Colonic mucosa (tissue), 4 donors: ENCODE measurements at regions not wholly inside any gene's neighbourhood (a gene's known extent, or its start where the extent isn't known, plus 50 kb on each side); places are given as distances from the start of the nearest gene placed in this dataset.

Experiments
- DNase-seq: peaks from one replicate; pipeline ENCODE4 v3.0.0-alpha.2; 2020
- H3K27ac ChIP-seq: fragments of 200-600 bp; one replicate; pipeline ENCODE4 v1.8.0; 2021
- H3K27me3 ChIP-seq: fragments of 200-600 bp; one replicate; pipeline ENCODE4 v1.8.0; 2021
- H3K36me3 ChIP-seq: fragments of 200-600 bp; one replicate; pipeline ENCODE4 v1.8.0; 2021
- H3K4me1 ChIP-seq: fragments of 200-600 bp; one replicate; pipeline ENCODE4 v1.8.0; 2021; ENCODE audit warnings: mild to moderate bottlenecking
- H3K4me3 ChIP-seq: fragments of 200-600 bp; one replicate; pipeline ENCODE4 v1.8.0; 2021
- H3K9ac ChIP-seq, 2 donors: one replicate each; pipeline ENCODE4 v1.7.0; 2013; ENCODE audit warnings: control low read depth in 2 of 2, low read depth in 2 of 2, low read length in 2 of 2
- H3K9me3 ChIP-seq: fragments of 200-600 bp; one replicate; pipeline ENCODE4 v1.8.0; 2021
- intact Hi-C: fragments of 100-400 bp; cut with DNase I; formaldehyde crosslinking; loops from one replicate; pipeline ENCODE4 v1.14.1; 2022
- TF ChIP-seq, protein P1 (sequence below): fragments of 200-600 bp; IDR thresholded peaks from one replicate; pipeline ENCODE4 v1.8.0; 2022; ENCODE audit warnings: antibody characterized with exemption, mild to moderate bottlenecking
- donor health status: healthy.
- donor health status: DM: no; HTN: no; CAD: no.
- donor health status: DM: no; HTN: no; CAD: no.

GRCh38 chr1:232134365-232134764 lies 495.6 kb downstream of the SIPA1L2 start:
- no peaks in the 10 kb centered on the region for H3K36me3 ChIP-seq
- no peaks in the 10 kb centered on the region for H3K27me3 ChIP-seq
- no peaks in the 10 kb centered on the region for H3K9me3 ChIP-seq
- H3K4me1 ChIP-seq, result no peaks in the 10 kb centered on the region
- no peak overlapping the region for H3K27ac ChIP-seq
- no peak for DNase-seq
- TF ChIP-seq, protein P1, sequence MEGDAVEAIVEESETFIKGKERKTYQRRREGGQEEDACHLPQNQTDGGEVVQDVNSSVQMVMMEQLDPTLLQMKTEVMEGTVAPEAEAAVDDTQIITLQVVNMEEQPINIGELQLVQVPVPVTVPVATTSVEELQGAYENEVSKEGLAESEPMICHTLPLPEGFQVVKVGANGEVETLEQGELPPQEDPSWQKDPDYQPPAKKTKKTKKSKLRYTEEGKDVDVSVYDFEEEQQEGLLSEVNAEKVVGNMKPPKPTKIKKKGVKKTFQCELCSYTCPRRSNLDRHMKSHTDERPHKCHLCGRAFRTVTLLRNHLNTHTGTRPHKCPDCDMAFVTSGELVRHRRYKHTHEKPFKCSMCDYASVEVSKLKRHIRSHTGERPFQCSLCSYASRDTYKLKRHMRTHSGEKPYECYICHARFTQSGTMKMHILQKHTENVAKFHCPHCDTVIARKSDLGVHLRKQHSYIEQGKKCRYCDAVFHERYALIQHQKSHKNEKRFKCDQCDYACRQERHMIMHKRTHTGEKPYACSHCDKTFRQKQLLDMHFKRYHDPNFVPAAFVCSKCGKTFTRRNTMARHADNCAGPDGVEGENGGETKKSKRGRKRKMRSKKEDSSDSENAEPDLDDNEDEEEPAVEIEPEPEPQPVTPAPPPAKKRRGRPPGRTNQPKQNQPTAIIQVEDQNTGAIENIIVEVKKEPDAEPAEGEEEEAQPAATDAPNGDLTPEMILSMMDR, result no peak
- intact Hi-C loops, result no loop called here
- no peak overlapping the region for H3K4me3 ChIP-seq
- no peak overlapping the region for H3K9ac ChIP-seq

DNA sequence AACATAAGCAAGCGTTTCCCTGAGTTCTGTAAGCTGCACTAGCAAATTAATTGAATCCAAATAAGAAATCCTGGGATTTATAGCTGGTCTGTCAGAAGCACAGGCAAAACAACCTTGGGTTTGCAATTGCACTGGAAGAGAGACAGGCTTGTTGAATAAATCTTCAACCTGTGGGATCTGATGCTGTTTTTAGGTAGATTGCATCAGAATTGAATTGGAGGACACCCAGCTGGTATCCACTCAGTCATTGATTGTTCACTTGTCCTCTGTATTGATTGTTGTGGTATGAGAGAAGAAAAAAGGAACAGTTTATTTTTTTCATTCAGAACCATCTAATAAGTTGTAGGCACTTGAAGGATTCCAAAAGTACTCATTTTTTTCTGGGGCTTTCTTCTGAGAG lies 497.4 kb downstream of the SIPA1L2 start:
- DNase-seq, result no peak
- Histone ChIP-seq H3K4me1 (no peaks in the 10 kb centered on the region), H3K27me3 (no peaks in the 10 kb centered on the region), H3K9me3 (no peaks in the 10 kb centered on the region), H3K9ac (no peak overlapping the region), H3K27ac (no peak overlapping the region), H3K36me3 (no peaks in the 10 kb centered on the region), H3K4me3 (no peak overlapping the region)
- TF ChIP-seq, protein P1, result no peak
- intact Hi-C loops, result no loop called here

GRCh38 chr1:232131715-232132391 lies 498.1 kb downstream of the SIPA1L2 start:
- intact Hi-C loops, result no loop called here
- no peaks in the 10 kb centered on the region for H3K36me3 ChIP-seq
- H3K27me3 ChIP-seq, result no peaks in the 10 kb centered on the region
- no peak overlapping the region for H3K27ac ChIP-seq
- H3K9me3 ChIP-seq, result no peaks in the 10 kb centered on the region
- no peak overlapping the region for H3K4me3 ChIP-seq
- no peak overlapping the region for H3K9ac ChIP-seq
- TF ChIP-seq, protein P1, result no peak
- H3K4me1 ChIP-seq, result no peaks in the 10 kb centered on the region
- no peak for DNase-seq

GRCh38 chr1:232130815-232131480 lies 499.0 kb downstream of the SIPA1L2 start:
- Histone ChIP-seq H3K9me3 (no peaks in the 10 kb centered on the region), H3K9ac (no peak overlapping the region), H3K27me3 (no peaks in the 10 kb centered on the region), H3K4me3 (no peak overlapping the region), H3K36me3 (no peaks in the 10 kb centered on the region), H3K27ac (no peak overlapping the region), H3K4me1 (no peaks in the 10 kb centered on the region)
- no peak for DNase-seq
- TF ChIP-seq, protein P1, result no peak
- intact Hi-C loops, result no loop called here

DNA sequence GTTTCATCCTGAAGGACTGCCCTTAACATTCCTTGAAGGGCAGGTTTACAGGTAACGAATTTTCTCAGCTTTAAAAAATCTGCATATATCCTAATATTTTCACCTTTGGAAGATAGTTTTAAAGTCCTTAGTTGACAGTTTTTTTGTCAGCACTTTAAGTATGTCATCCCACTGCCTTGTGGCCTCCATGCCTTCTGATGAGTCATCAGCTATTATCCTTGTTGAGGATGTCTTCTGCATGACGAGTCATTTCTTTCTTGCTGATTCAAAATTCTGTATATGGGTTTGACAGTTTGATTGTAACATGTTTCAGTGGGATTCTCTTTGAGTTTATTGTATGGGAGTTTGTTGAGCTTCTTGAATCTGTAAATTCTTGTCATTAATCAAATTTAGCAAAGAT lies 500.6 kb downstream of the DISC1 start:
- intact Hi-C loops, result no loop called here
- Histone ChIP-seq H3K36me3 (no peaks in the 10 kb centered on the region), H3K4me1 (no peaks in the 10 kb centered on the region), H3K9ac (no peak overlapping the region), H3K9me3 (no peaks in the 10 kb centered on the region), H3K4me3 (no peak overlapping the region), H3K27me3 (no peaks in the 10 kb centered on the region), H3K27ac (no peak overlapping the region)
- TF ChIP-seq, protein P1, result no peak
- no peak for DNase-seq
